ENCODE measurements at regions not wholly inside any gene's neighbourhood (a gene's known extent, or its start where the extent isn't known, plus 50 kb on each side); places are given as distances from the start of the nearest gene placed in this dataset.

DNA sequence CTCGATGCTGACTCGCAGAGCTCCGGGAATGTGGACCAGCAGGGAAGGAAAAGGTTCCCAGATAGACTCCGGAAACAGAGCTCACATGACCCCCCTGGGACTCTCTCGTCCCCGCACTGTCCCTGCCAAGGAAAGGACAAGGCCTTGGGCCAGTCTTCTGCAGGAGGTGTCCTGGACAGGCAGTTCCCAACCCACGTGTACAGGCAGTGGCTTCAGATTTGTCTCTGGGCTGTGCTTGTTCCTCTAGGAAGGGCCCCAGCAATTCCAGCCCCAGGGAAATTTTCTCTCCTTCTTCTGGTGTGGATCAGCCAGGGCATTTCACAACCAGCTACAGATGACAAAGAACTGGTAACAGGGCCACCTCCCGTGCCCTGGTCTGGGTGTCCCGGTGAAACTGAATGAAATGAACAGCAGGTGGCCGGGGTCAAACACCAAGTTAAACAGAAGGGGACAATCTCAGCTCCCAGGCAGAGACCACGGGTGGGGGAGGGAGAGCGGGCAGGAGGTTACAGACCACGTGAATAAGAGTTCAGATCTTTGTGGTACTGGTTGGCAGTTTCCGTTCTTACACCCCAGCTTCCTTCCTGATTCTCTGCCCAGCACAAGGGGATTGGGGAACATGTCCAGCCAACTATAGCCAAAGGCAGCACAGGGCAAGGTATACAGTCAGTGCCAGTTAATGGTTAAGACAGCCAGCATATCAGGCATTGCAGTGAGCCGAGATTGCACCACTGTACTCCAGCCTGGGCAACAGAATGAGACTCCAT is 52.2 kb upstream of the CAB39 start:
- TF ChIP-seq CTCF (conservative IDR thresholded peaks at IDR 0.05; ENCODE audit: low read depth, low read length), result no peak
- DNase-seq (ENCODE audit: low read depth), result no peak
- no peak overlapping the region for H3K4me3 ChIP-seq (ENCODE audit: low read length)

GRCh38 chr2:230661072-230661957 is 51.3 kb upstream of the CAB39 start:
- no peak for DNase-seq (ENCODE audit: low read depth)
- TF ChIP-seq CTCF (conservative IDR thresholded peaks at IDR 0.05; ENCODE audit: low read depth, low read length), result no peak
- no peak overlapping the region for H3K4me3 ChIP-seq (ENCODE audit: low read length)

Data from retinal pigment epithelial cell (primary cell).